Suprapubic skin (tissue), 4 donors: ENCODE measurements at regions not wholly inside any gene's neighbourhood (a gene's known extent, or its start where the extent isn't known, plus 50 kb on each side); places are given as distances from the start of the nearest gene placed in this dataset.

Experiments
- EP300 ChIP-seq: sonication (generic); formaldehyde crosslinking; IDR thresholded peaks from one replicate; pipeline ENCODE4 v1.6.1; 2017; ENCODE audit warnings: antibody characterized with exemption
- POLR2A ChIP-seq, 2 donors: fragments of 450-650 bp; IDR thresholded peaks; one replicate each; pipeline ENCODE4 v1.6.1; 2017; ENCODE audit warnings: antibody characterized with exemption in 2 of 2, mild to moderate bottlenecking in 2 of 2, moderate library complexity in 2 of 2
- POLR2AphosphoS5 ChIP-seq, 3 donors: sonication (generic); formaldehyde crosslinking; IDR thresholded peaks; one replicate each; pipeline ENCODE4 v1.6.1; 2017; ENCODE audit warnings: antibody characterized with exemption in 3 of 3
- TF ChIP-seq, protein P1 (sequence below), 2 donors: fragments of 200-600 bp in 1 of 2; fragments of 450-650 bp in 1 of 2; sonication (generic) in 1 of 2; IDR thresholded peaks; one replicate each; pipeline ENCODE4 v1.5.1; 2016 to 2019; ENCODE audit warnings: antibody characterized with exemption in 2 of 2, mild to moderate bottlenecking in 1 of 2, moderate library complexity in 1 of 2

DNA sequence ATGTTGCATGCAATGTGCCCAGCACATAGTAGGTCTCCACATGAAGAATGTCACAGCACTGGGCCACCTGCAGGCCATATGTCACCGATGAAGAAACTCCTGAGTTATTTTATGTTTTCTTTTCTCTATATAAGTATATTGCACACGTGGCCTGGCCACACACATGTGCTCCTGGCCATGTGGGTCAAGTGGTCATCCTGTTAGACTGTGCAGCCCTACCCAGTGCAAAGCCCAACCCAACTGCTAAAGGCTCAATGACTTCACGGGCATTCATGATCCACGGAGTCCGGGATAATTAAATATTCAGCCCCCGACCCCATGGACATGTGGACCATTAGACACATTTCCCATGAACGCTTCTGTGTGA, 163.2 kb downstream of the TEX29 start:
- TF ChIP-seq, protein P1, sequence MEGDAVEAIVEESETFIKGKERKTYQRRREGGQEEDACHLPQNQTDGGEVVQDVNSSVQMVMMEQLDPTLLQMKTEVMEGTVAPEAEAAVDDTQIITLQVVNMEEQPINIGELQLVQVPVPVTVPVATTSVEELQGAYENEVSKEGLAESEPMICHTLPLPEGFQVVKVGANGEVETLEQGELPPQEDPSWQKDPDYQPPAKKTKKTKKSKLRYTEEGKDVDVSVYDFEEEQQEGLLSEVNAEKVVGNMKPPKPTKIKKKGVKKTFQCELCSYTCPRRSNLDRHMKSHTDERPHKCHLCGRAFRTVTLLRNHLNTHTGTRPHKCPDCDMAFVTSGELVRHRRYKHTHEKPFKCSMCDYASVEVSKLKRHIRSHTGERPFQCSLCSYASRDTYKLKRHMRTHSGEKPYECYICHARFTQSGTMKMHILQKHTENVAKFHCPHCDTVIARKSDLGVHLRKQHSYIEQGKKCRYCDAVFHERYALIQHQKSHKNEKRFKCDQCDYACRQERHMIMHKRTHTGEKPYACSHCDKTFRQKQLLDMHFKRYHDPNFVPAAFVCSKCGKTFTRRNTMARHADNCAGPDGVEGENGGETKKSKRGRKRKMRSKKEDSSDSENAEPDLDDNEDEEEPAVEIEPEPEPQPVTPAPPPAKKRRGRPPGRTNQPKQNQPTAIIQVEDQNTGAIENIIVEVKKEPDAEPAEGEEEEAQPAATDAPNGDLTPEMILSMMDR (IDR thresholded peaks at IDR 0.05): no peak
- TF ChIP-seq POLR2AphosphoS5 (IDR thresholded peaks at IDR 0.05) (no peak), POLR2A (IDR thresholded peaks at IDR 0.05) (no peak), EP300 (no peak)
